Stimulated activated naive CD8-positive, alpha-beta T cell treated with anti-CD3 and anti-CD28 coated beads, Interleukin-15, Interleukin-2, amounts not matched to agents 100 ng/mL and 50 ng/mL, for 24 hours (primary cell): ENCODE measurements at regions not wholly inside any gene's neighbourhood (a gene's known extent, or its start where the extent isn't known, plus 50 kb on each side); places are given as distances from the start of the nearest gene placed in this dataset.
"Not testable (repeated sequence)": the region's sequence is repeated elsewhere in the genome, so short reads cannot be mapped to it uniquely, and the experiment has no call there.

Source experiments
- H3K27ac Mint-ChIP-seq: one replicate; pipeline ENCODE4 v1.8.0; 2021; ENCODE audit warnings: mild to moderate bottlenecking, mixed read lengths
- H3K27me3 Mint-ChIP-seq: one replicate; pipeline ENCODE4 v1.8.0; 2021; ENCODE audit warnings: mixed read lengths
- H3K36me3 Mint-ChIP-seq: one replicate; pipeline ENCODE4 v1.8.0; 2021; ENCODE audit warnings: low read depth, mixed read lengths
- H3K4me1 Mint-ChIP-seq: one replicate; pipeline ENCODE4 v1.8.0; 2021; ENCODE audit warnings: low read depth, mixed read lengths
- H3K4me3 Mint-ChIP-seq: one replicate; pipeline ENCODE4 v1.8.0; 2021; ENCODE audit warnings: mild to moderate bottlenecking, mixed read lengths
- H3K9me3 Mint-ChIP-seq: one replicate; pipeline ENCODE4 v1.8.0; 2021; ENCODE audit warnings: mixed read lengths

DNA sequence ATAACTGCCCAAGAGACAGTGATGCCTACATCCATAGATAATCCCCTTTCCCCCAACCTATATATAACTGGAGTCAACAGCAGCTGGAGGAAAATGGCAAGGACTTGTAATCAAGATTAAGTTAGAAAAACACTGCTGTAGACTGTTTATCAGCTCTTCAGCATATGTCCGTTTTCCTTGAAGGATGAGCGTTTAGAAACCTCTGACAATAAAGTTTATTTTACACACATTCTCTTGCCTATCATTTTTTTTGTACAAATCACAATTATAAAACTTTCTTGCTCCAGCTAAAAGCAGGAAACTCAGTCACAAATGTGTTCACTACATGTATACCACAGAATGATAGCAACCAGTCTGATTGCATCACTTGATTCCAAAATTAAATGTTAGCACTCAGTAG, 50.8 kb downstream of the PPIAL4G start:
- H3K27ac Mint-ChIP-seq, H3K27me3 Mint-ChIP-seq, H3K9me3 Mint-ChIP-seq, H3K4me3 Mint-ChIP-seq: not testable (repeated sequence)
- peaks cover 85% of the 10 kb centered on the region for H3K4me1 Mint-ChIP-seq
- peaks cover 78% of the 10 kb centered on the region for H3K36me3 Mint-ChIP-seq

DNA sequence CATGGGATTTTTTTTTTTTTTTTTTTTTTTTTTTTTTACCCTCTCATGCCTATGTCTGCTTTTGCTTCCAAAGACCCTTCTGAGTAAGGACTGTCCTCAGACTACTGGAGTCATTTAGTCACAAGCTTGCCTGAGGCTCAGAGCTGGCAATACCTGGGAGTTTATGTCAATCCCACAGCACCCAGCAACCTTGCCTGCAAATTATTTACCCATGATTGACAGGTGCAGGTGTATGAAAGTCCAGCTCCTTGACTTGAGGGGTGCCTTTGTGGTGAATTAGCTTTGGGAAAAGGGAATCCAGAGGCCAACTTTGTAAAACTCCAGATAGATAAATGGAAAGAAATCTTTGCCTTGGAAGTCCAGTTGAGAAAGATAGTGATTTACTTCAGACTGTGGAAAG, 53.2 kb downstream of the PPIAL4G start:
- not testable (repeated sequence) for H3K27me3 Mint-ChIP-seq, H3K27ac Mint-ChIP-seq, H3K4me3 Mint-ChIP-seq, H3K9me3 Mint-ChIP-seq
- Mint-ChIP-seq H3K4me1 (peaks cover 87% of the 10 kb centered on the region), H3K36me3 (peaks cover 82% of the 10 kb centered on the region)

DNA sequence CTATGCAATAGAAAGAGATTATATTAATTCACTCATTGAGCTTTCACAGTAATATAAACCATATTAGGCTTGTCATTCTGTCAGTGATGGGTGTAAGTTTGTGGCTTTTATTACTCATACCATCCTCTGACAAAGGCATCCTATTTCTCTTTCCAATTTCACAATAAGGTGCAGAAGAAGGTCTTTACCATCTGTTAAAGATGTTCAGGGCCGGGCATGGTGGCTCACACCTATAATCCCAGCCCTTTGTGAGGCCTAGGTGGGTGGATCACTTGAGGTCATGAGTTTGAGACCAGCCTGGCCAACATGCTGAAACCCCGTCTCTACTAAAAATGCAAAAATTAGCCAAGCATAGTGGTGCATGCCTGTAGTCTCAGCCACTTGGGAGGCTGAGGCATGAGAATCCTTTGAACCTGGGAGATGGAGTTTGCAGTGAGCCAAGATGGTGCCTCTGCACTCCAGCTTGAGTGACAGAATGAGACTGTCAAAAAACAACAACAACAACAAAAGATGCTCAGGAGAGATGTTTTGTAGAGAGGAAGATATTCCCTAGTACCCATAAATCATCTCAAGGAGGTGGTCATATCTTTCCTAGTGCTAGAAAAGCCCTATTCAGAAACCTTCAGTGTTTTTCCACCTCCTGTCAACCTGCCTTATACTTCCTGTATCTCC, 56.0 kb downstream of the PPIAL4G start:
- H3K27ac Mint-ChIP-seq = peak overlapping the region; percentile 89
- H3K36me3 Mint-ChIP-seq = peaks cover 82% of the 10 kb centered on the region
- H3K9me3 Mint-ChIP-seq, H3K27me3 Mint-ChIP-seq: not testable (repeated sequence)
- H3K4me3 Mint-ChIP-seq = peak overlapping the region; percentile 52
- peaks cover 91% of the 10 kb centered on the region for H3K4me1 Mint-ChIP-seq

DNA sequence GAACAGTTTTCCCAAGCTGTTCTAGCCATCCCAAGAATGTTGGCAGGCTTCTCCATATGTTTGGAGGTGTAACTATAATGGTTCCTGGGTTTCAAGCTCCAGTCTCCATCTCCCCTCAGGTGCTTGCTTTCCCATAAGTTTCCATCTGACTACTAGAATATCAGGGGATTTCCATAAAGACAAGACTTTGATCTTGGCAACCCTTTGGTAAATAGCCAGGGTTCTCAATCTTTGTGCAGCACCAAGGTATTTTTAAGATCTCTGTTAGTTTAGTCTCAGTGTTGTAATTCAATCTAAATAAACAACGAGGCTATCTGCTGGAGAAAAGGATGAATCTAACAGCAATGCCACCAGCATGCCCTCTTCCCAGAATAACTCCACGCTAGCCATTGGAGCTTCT, 56.7 kb downstream of the PPIAL4G start:
- not testable (repeated sequence) for H3K27me3 Mint-ChIP-seq, H3K9me3 Mint-ChIP-seq, H3K4me3 Mint-ChIP-seq
- H3K4me1 Mint-ChIP-seq = peaks cover 84% of the 10 kb centered on the region
- H3K27ac Mint-ChIP-seq = peak overlapping the region; percentile 89
- H3K36me3 Mint-ChIP-seq = peaks cover 75% of the 10 kb centered on the region

DNA sequence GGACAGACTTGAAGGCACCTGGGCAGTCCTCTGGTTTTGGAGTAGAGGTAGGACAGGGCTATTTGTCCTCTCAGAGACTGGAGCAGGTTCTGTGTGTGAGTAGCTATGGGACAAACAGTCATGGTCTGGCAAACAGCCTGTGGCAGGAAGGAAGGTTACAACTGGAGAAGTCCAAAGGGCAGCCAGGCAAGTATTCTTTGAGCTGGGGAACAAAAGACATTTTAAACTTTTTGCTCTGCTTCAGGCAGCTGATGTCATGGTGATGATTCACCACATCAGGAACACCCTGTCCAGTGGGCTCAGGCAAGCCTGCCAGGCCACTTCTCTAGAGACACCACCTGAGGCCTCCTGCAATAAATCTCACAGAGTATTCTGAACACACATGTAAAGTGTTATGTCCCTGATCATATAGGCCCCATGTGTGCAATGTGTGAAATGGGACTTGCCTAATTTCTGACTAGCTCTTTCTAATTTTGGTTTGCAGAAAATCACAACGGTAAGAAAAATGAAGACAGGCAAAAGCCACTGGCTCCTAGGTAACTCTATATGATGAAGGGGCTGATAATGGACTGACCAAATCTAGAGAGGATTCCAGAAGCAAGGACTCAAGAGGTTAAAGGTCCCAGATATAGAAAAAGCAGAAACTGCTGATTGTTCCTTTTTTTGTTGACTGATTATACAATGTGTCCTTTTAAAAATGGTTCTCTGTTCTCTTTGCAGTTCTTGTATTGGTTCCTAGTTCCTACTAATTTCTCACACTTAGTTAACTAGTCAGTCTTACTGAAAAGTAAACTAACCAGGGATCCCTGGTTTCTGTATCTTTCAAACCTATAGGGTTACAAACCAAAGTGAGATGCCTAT, 58.7 kb downstream of the PPIAL4G start:
- not testable (repeated sequence) for H3K27me3 Mint-ChIP-seq, H3K4me3 Mint-ChIP-seq, H3K9me3 Mint-ChIP-seq
- peak overlapping the region; percentile 52 for H3K27ac Mint-ChIP-seq
- peaks cover 65% of the 10 kb centered on the region for H3K4me1 Mint-ChIP-seq
- H3K36me3 Mint-ChIP-seq = peaks cover 61% of the 10 kb centered on the region

DNA sequence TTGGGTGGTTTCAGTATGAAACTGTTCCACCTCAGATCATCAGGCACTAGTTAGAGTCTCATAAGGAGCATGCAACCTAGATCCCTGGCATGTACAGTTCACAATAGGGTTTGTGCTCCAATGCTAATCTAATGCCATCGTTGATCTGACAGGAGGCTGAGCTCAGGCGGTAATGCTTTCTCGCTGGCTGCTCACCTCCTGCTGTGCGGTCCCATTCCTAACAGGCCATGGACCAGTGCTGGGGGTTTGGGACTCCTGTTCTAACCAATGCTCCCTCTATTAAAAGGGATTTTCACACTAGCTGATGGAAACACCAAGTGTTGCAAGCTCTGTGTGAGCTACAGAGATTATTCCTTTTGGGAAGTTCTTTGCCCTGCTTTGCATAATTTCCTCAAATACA, 60.2 kb downstream of the PPIAL4G start:
- Mint-ChIP-seq H3K36me3 (peaks cover 46% of the 10 kb centered on the region), H3K4me1 (peaks cover 54% of the 10 kb centered on the region)

DNA sequence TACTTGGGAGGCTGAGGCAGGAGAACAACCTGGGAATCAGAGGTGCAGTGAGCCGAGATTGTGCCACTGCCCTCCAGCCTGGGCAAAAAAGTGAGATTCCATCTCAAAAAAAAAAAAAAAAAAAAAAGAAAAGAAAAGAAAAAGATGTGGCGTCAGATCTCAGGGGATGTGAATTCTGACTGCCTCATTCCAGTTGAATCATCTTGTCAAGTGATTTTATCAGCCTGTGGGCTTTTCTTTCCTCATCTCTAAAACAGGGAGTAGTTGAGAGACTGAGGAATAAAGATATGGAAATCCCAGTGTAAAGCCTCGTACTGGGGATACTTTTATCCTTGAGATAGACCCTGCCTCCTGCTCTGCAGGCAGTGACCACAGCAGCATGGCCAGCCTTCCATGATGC, 65.9 kb downstream of the PPIAL4G start:
- not testable (repeated sequence) for H3K27me3 Mint-ChIP-seq, H3K27ac Mint-ChIP-seq, H3K4me3 Mint-ChIP-seq, H3K9me3 Mint-ChIP-seq, H3K4me1 Mint-ChIP-seq, H3K36me3 Mint-ChIP-seq

More for the DNA sequence above, 60.2 kb downstream of the PPIAL4G start:
- not testable (repeated sequence) for H3K27ac Mint-ChIP-seq, H3K4me3 Mint-ChIP-seq, H3K9me3 Mint-ChIP-seq, H3K27me3 Mint-ChIP-seq

DNA sequence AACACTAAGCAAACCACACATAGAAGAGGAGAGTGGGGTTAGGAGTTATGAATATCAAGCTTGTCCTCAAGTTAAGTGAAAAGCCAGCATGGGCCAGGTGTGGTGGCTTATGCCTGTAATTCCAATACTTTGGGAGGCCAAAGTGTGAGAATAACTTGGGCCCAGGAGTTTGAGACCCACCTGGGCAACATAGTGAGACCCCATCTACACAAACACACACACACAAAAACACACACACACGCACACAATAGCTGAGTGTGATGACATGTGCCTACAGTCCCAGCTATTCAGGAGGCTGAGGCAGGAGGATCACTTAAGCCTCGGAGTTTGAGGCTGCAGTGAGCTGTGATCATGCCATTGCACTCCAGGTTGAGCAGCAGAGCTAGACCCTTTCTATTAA, 69.7 kb downstream of the PPIAL4G start:
- Mint-ChIP-seq H3K9me3 (peaks cover 11% of the 10 kb centered on the region), H3K36me3 (peaks cover 14% of the 10 kb centered on the region)
- not testable (repeated sequence) for H3K27me3 Mint-ChIP-seq, H3K27ac Mint-ChIP-seq, H3K4me3 Mint-ChIP-seq, H3K4me1 Mint-ChIP-seq

DNA sequence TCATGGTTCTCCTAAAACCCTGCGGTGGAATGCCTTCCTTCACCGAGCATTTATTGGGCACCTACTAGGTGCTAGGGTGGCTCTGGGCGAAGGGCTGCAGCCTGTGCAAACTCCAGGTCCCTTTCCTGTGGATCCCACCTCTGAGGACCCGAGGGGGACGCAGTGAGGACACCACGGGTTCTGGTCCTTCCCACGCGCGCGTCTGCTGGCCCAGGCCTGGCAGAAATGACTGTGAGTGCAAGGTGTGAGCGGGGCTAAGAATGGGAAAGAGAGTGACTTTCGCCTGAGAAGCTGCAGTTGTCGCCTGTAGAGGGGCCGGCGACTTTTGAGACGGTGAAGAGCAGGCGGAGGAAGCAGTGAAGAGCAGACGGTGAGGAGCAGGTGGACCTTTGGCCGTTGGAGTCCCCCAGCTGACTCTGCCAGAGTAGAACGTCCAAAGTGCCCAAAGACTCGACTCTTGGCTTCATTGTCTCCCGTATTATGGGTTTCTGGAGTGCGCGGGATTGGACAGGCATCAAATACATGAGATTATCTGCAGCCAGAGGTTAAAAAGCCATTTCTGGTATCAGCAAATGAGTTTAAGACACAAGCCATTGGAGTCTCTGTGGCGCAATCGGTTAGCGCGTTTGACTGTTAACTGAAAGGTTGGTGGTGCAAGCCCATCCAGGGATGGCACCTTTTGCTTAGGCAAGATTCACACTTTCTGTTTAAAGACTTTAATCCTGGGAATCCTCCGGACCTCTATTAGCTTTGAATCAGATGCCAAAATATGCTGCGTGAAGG, 78.1 kb downstream of the PPIAL4G start:
- H3K36me3 Mint-ChIP-seq, H3K9me3 Mint-ChIP-seq, H3K27ac Mint-ChIP-seq, H3K27me3 Mint-ChIP-seq, H3K4me3 Mint-ChIP-seq: not testable (repeated sequence)
- peaks cover 41% of the 10 kb centered on the region for H3K4me1 Mint-ChIP-seq

DNA sequence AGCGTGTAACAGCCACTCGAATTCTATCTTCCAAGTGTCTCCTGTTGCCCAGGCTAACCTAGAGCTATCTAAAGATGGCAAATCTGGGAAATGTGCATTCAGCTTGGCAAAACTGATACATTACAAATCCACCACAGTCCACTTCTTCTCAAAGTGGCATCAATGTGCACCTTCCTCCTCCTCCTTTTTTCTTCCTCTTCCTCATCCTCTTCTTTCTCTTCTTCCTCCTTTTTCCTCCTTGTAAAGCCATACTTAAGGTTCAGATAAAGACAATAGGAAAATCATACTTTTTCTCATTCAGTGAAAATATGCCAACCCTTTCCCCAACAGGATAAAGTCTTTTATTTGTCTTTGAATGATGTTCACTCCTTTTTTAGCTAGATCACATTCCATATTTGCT, 79.2 kb downstream of the PPIAL4G start:
- H3K4me1 Mint-ChIP-seq = peaks cover 47% of the 10 kb centered on the region
- H3K36me3 Mint-ChIP-seq, H3K9me3 Mint-ChIP-seq, H3K27me3 Mint-ChIP-seq: not testable (repeated sequence)
- H3K4me3 Mint-ChIP-seq = peak overlapping the region; percentile 31
- peak overlapping the region; percentile 60 for H3K27ac Mint-ChIP-seq

DNA sequence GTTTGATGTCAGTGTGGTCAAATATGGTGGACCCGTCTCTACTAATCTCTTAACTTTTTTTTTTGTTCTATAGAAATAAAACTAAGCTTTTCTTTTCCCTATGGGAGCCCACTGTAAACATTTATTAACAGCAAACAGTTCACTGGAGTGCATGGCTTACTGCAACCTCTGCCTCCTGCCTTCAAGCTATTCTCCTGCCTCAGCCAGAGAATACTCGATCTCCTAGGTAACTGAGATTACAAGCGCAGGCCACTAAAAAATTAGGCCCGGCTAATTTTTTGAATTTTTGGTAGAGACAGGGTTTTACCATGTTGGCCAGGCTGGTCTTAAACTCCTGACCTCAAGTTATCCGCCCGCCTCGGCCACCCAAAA, 80.0 kb downstream of the PPIAL4G start:
- Mint-ChIP-seq H3K4me1 (peaks cover 54% of the 10 kb centered on the region), H3K4me3 (peak overlapping the region; percentile 93), H3K27ac (peak overlapping the region; percentile 100)
- not testable (repeated sequence) for H3K9me3 Mint-ChIP-seq, H3K36me3 Mint-ChIP-seq, H3K27me3 Mint-ChIP-seq

DNA sequence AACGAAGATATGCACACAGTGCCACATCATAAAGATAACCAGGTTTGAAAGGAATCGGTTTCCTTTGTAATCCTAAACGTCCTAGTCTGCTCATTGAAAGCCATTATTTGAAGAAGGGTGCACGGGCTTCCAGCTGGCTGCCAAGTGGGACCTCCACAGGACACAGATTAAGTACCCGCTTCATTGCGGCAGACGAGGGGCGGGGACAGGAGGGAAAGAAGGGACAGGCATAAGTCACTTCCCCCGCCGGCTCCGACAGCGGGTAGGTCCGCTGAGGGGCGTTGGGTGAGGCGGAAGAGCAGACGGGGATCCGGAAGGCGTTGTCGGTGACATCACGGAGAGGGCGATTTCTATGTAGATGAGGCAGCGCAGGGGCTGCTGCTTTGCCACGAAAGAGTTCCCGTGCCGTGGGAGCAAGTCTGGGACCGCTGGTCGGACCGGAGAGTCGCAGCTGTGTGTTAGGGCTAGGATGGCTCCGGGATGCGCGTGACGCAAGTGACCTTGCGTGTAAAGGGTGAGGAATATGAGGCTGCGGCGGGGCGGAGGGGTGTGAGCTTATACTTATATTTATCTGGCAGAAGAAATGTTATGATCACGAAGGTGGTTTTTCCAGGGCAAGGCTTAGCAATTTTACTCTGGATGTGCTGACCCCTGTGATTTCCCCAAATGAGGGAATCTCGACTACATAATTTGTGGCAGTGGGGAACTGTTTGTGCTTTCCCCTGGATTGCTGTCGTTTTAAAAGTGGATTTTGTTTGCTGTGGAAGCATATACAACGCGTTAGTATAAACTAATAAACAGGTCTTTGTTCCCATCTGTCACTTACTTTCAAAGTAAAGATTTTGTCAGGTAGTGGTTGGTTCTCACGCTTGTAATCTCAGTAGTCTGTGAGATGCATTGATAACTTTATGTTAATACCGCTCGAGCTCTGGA, 80.7 kb downstream of the PPIAL4G start:
- H3K9me3 Mint-ChIP-seq, H3K36me3 Mint-ChIP-seq, H3K27me3 Mint-ChIP-seq: not testable (repeated sequence)
- Mint-ChIP-seq H3K4me1 (peaks cover 57% of the 10 kb centered on the region), H3K27ac (peak overlapping the region; percentile 100), H3K4me3 (peak overlapping the region; percentile 93)

DNA sequence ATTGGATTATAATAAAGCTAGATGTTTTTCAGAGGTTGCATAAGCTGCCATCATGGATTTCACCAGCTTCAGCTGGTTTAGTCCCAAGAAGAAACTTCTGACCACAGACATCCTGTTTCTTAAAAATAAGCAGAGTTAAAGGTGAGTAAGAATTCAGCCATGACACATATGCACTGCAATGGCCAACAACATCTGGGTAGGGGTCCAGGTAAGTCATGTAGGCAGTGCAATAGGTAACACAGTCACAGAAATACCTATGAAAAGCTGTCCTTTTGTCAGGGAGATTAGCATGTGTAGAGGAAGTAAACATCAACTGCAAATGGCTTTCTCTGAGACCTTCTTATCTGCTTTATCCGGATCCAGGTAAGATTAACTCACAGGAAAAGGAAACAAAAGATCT, 85.6 kb downstream of the PPIAL4G start:
- H3K36me3 Mint-ChIP-seq, H3K9me3 Mint-ChIP-seq, H3K27me3 Mint-ChIP-seq, H3K4me3 Mint-ChIP-seq: not testable (repeated sequence)
- Mint-ChIP-seq H3K4me1 (peaks cover 39% of the 10 kb centered on the region), H3K27ac (peak overlapping the region; percentile 63)

DNA sequence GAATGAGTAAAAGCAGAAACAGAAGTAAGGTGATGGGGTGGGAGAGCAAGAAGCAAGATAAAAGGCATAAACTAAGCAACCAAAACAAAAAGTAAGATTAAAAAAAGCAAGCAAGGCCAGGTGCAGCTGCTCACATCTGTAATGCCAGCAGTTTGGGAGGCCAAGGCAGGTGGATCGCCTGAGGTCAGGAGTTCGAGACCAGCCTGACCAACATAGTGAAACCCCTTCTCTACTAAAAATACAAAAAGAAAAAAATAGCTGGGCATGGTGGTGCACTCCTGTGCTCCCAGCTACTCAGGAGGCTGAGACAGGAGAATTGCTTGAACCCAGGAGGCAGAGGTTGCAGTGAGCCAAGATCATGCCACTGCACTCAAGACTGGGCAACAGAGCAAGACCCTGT, 90.6 kb downstream of the PPIAL4G start:
- H3K4me3 Mint-ChIP-seq, H3K9me3 Mint-ChIP-seq, H3K27me3 Mint-ChIP-seq, H3K27ac Mint-ChIP-seq, H3K36me3 Mint-ChIP-seq: not testable (repeated sequence)
- peaks cover 33% of the 10 kb centered on the region for H3K4me1 Mint-ChIP-seq
